ENCODE measurements at regions not wholly inside any gene's neighbourhood (a gene's known extent, or its start where the extent isn't known, plus 50 kb on each side); places are given as distances from the start of the nearest gene placed in this dataset.

- DNase-seq (ENCODE audit: low read depth): no peak
Measured at GRCh38 chr1:193602705-193603104, 416.3 kb upstream of the B3GALT2 start.

- no peak for DNase-seq (ENCODE audit: low read depth)
Measured at GRCh38 chr1:193593147-193593885, 406.9 kb upstream of the B3GALT2 start.

GRCh38 chr1:193592317-193592716, 405.9 kb upstream of the B3GALT2 start:
- no peak for DNase-seq (ENCODE audit: low read depth)

GRCh38 chr1:193590102-193590501, 403.7 kb upstream of the B3GALT2 start:
- DNase-seq (ENCODE audit: low read depth): no peak

GRCh38 chr1:193589597-193590040, 403.2 kb upstream of the B3GALT2 start:
- peak; percentile 23 for DNase-seq (ENCODE audit: low read depth)

GRCh38 chr1:193588311-193589082, 402.1 kb upstream of the B3GALT2 start:
- no peak for DNase-seq (ENCODE audit: low read depth)

- DNase-seq (ENCODE audit: low read depth): no peak
Measured at GRCh38 chr1:193584731-193585239, 398.4 kb upstream of the B3GALT2 start.

GRCh38 chr1:193581341-193581740, 394.9 kb upstream of the B3GALT2 start:
- DNase-seq (ENCODE audit: low read depth): no peak

- DNase-seq (ENCODE audit: low read depth): no peak
Measured at GRCh38 chr1:193580419-193580818, 394.0 kb upstream of the B3GALT2 start.

GRCh38 chr1:193579323-193579722, 392.9 kb upstream of the B3GALT2 start:
- DNase-seq (ENCODE audit: low read depth): no peak

- DNase-seq (ENCODE audit: low read depth): no peak
Measured at GRCh38 chr1:193574913-193575312, 388.5 kb upstream of the B3GALT2 start.

GRCh38 chr1:193569983-193570269, 383.5 kb upstream of the B3GALT2 start:
- DNase-seq (ENCODE audit: low read depth): no peak

- peak; percentile 5 for DNase-seq (ENCODE audit: low read depth)
Measured at GRCh38 chr1:193569096-193569982, 382.9 kb upstream of the B3GALT2 start.

- DNase-seq (ENCODE audit: low read depth): no peak
Measured at GRCh38 chr1:193568512-193568911, 382.1 kb upstream of the B3GALT2 start.

GRCh38 chr1:193567937-193568336, 381.5 kb upstream of the B3GALT2 start:
- DNase-seq (ENCODE audit: low read depth): no peak

- no peak for DNase-seq (ENCODE audit: low read depth)
Measured at GRCh38 chr1:193566735-193567134, 380.3 kb upstream of the B3GALT2 start.

- no peak for DNase-seq (ENCODE audit: low read depth)
Measured at GRCh38 chr1:193565971-193566577, 379.7 kb upstream of the B3GALT2 start.

GRCh38 chr1:193562121-193562520, 375.7 kb upstream of the B3GALT2 start:
- DNase-seq (ENCODE audit: low read depth): no peak

GRCh38 chr1:193558491-193559028, 372.1 kb upstream of the B3GALT2 start:
- peak; percentile 70 for DNase-seq (ENCODE audit: low read depth)

GRCh38 chr1:193555662-193556441, 369.4 kb upstream of the B3GALT2 start:
- DNase-seq (ENCODE audit: low read depth): no peak

- DNase-seq (ENCODE audit: low read depth): no peak
Measured at GRCh38 chr1:193553564-193553963, 367.2 kb upstream of the B3GALT2 start.
